SK-N-SH (cell line): ENCODE measurements at regions not wholly inside any gene's neighbourhood (a gene's known extent, or its start where the extent isn't known, plus 50 kb on each side); places are given as distances from the start of the nearest gene placed in this dataset.
A peak's percentile ranks its signal among the peaks of the same experiment; 100 is the strongest.

ENCODE experiments used
- CTCF ChIA-PET: fragments of 300-600, 350-600 bp; formaldehyde crosslinking; extraction: SDS; loops from one replicate; lab custom pipeline; 2021; lab: Yijun Ruan, JAX
- POLR2A ChIA-PET: fragments of 350-600 bp; sonication (Branson Sonifier 250); formaldehyde crosslinking; extraction: SDS; loops from one replicate; lab custom pipeline; 2020; ENCODE audit warnings: antibody characterized with exemption, inconsistent platforms; lab: Yijun Ruan, JAX
- DNase-seq: peaks from one replicate; pipeline ENCODE4 v3.0.0; 2012
- H2AFZ ChIP-seq: fragments of 200-600 bp; sonication (generic); 2 replicates; pipeline ENCODE4 v1.8.1; 2016; ENCODE audit warnings: antibody characterized with exemption, mild to moderate bottlenecking, low read depth
- H3F3A ChIP-seq: fragments of 200-600 bp; sonication (generic); replicated peaks from 2 replicates; pipeline ENCODE3; 2016; ENCODE audit warnings: antibody characterized with exemption, mild to moderate bottlenecking; ENCODE audit not compliant: insufficient read depth
- H3K27ac ChIP-seq, 2 experiments: fragments of 200-500 bp in 1 of 2; fragments of 200-600 bp in 1 of 2; sonication (Bioruptor generic) in 1 of 2; sonication (generic), shearing (Covaris generic) in 1 of 2; 2 replicates each; pipeline versions ENCODE4 v1.5.1 to v1.6.1; 2014 to 2016; ENCODE audit warnings: low read depth in 2 of 2, inconsistent platforms in 1 of 2, low read length in 1 of 2, mild to moderate bottlenecking in 1 of 2, mixed read lengths in 1 of 2
- H3K27me3 ChIP-seq: fragments of 200-600 bp; sonication (generic), shearing (Covaris generic); 2 replicates; pipeline ENCODE4 v1.6.1; 2016; ENCODE audit warnings: mixed run types; ENCODE audit not compliant: insufficient read depth
- H3K36me3 ChIP-seq, 2 experiments: fragments of 200-500 bp in 1 of 2; fragments of 200-600 bp in 1 of 2; sonication (Bioruptor generic) in 1 of 2; sonication (generic) in 1 of 2; replicated peaks in 1 of 2; 2 replicates each; pipeline versions ENCODE3 to v1.5.1; 2014 to 2016; ENCODE audit warnings: low read length in 1 of 2, mild to moderate bottlenecking in 1 of 2; ENCODE audit not compliant: insufficient read depth in 2 of 2, control insufficient read depth in 1 of 2
- H3K4me1 ChIP-seq, 2 experiments: fragments of 200-500 bp in 1 of 2; fragments of 200-600 bp in 1 of 2; sonication (Bioruptor generic) in 1 of 2; sonication (generic), shearing (Covaris generic) in 1 of 2; 2 replicates each; pipeline versions ENCODE4 v1.5.1 to v1.6.1; 2014 to 2016; ENCODE audit warnings: low read depth in 1 of 2, low read length in 1 of 2, mixed run types in 1 of 2; ENCODE audit not compliant: insufficient read depth in 2 of 2, control insufficient read depth in 1 of 2
- H3K4me2 ChIP-seq: fragments of 200-600 bp; sonication (generic), shearing (Covaris generic); 2 replicates; pipeline ENCODE4 v1.6.1; 2017; ENCODE audit warnings: mixed run types
- H3K4me3 ChIP-seq, 2 experiments: fragments of 200-500 bp in 1 of 2; fragments of 200-600 bp in 1 of 2; sonication (Bioruptor generic) in 1 of 2; sonication (generic), shearing (Covaris generic) in 1 of 2; 2 replicates each; pipeline versions ENCODE4 v1.5.1 to v1.8.1; 2014 to 2016; ENCODE audit warnings: low read depth in 2 of 2, inconsistent platforms in 1 of 2, low read length in 1 of 2, mild to moderate bottlenecking in 1 of 2, mixed read lengths in 1 of 2, moderate library complexity in 1 of 2
- H3K79me2 ChIP-seq: fragments of 200-600 bp; sonication (generic); 2 replicates; pipeline ENCODE4 v1.8.1; 2017; ENCODE audit warnings: mild to moderate bottlenecking; ENCODE audit not compliant: insufficient read depth
- H3K9ac ChIP-seq: fragments of 200-600 bp; sonication (generic); 2 replicates; pipeline ENCODE4 v1.6.1; 2017; ENCODE audit warnings: mixed run types
- H3K9me2 ChIP-seq: fragments of 200-600 bp; sonication (generic); 2 replicates; pipeline ENCODE4 v1.6.1; 2017; ENCODE audit warnings: mixed run types
- H3K9me3 ChIP-seq: fragments of 200-600 bp; sonication (generic); 2 replicates; pipeline ENCODE4 v1.6.1; 2017; ENCODE audit warnings: mixed run types, mild to moderate bottlenecking, moderate library complexity
- H4K20me1 ChIP-seq: fragments of 200-600 bp; sonication (generic); 2 replicates; pipeline ENCODE4 v1.6.1; 2017; ENCODE audit warnings: mild to moderate bottlenecking, mixed run types; ENCODE audit not compliant: insufficient read depth
- EP300 ChIP-seq, 2 experiments: IDR thresholded peaks; 2 replicates each; pipeline versions ENCODE4 v1.4.0 to v1.6.1; 2012; ENCODE audit warnings: borderline replicate concordance in 1 of 2, low read depth in 1 of 2, low read length in 1 of 2
- FOSL2 ChIP-seq: IDR thresholded peaks from 2 replicates; pipeline ENCODE4 v1.4.0; 2012; ENCODE audit warnings: low read depth, mild to moderate bottlenecking, moderate library complexity, borderline replicate concordance
- FOXJ3 ChIP-seq: sonication (generic); formaldehyde crosslinking; IDR thresholded peaks from 2 replicates; pipeline ENCODE4 v1.5.1; 2020; ENCODE audit warnings: mild to moderate bottlenecking, missing genetic modification reagents
- FOXM1 ChIP-seq: IDR thresholded peaks from 2 replicates; pipeline ENCODE4 v1.4.0; 2012; ENCODE audit warnings: low read depth, mild to moderate bottlenecking
- IRF3 ChIP-seq: fragments of 150-350 bp; IDR thresholded peaks from 2 replicates; pipeline ENCODE4 v1.6.1; 2016; ENCODE audit warnings: mild to moderate bottlenecking, low read depth, low read length
- JUND ChIP-seq: IDR thresholded peaks from 2 replicates; pipeline ENCODE4 v1.4.0; 2012
- NFIC ChIP-seq: IDR thresholded peaks from 2 replicates; pipeline ENCODE4 v1.4.0; 2012; ENCODE audit warnings: borderline replicate concordance
- PBX3 ChIP-seq: IDR thresholded peaks from 2 replicates; pipeline ENCODE4; 2012
- POLR2AphosphoS5 ChIP-seq: IDR thresholded peaks from 2 replicates; pipeline ENCODE4 v1.6.1; 2012; ENCODE audit warnings: low read depth, low read length
- RXRA ChIP-seq: IDR thresholded peaks from 2 replicates; pipeline ENCODE4 v1.4.0; 2012; ENCODE audit warnings: low read depth, mild to moderate bottlenecking, borderline replicate concordance
- SIN3A ChIP-seq: IDR thresholded peaks from 2 replicates; pipeline ENCODE4 v1.6.1; 2012; ENCODE audit warnings: low read depth, mild to moderate bottlenecking, low read length, moderate library complexity, borderline replicate concordance
- TCF12 ChIP-seq: IDR thresholded peaks from 2 replicates; pipeline ENCODE4 v1.4.0; 2012
- TEAD4 ChIP-seq: IDR thresholded peaks from 2 replicates; pipeline ENCODE4 v1.4.0; 2012; ENCODE audit warnings: mild to moderate bottlenecking, borderline replicate concordance; ENCODE audit not compliant: insufficient read depth
- ZBTB33 ChIP-seq: IDR thresholded peaks from 2 replicates; pipeline ENCODE4 v1.4.0; 2012; ENCODE audit warnings: low read depth, borderline replicate concordance
- WGBS: methylation state at CpG from one replicate; pipeline ENCODE4 v1.1.6; 2017; ENCODE audit warnings: low lambda C conversion rate; 5-methylcytosine and 5-hydroxymethylcytosine counted together

GRCh38 chr1:8138673-8139072 is 112.6 kb upstream of the ERRFI1 start (continued):
- TF ChIP-seq IRF3 = no peak

GRCh38 chr1:8137481-8138244 is 111.6 kb upstream of the ERRFI1 start:
- H3K9me3 ChIP-seq = no peaks in the 10 kb centered on the region
- DNase-seq = no peak
- WGBS = 19% methylated on average over 13 of the region's 13 CpGs
- H2AFZ ChIP-seq = peak overlapping the region; percentile 43; the same call in 1 of the 2 replicates
- ChIA-PET CTCF (interaction anchor here (1.0 kb wide), 1 partner anchor 16 kb away, joined by 3 read pairs; no protein-coding TSS in a partner anchor), POLR2A (no interaction called here)
- H3K4me3 ChIP-seq = no peak overlapping the region; a peak in 1 of 4 replicates
- H3K36me3 ChIP-seq = no peaks in the 10 kb centered on the region
- no peaks in the 10 kb centered on the region for H3K27me3 ChIP-seq
- H3K4me1 ChIP-seq = peaks cover 0 to 7% of the 10 kb centered on the region in 2 experiments; a peak in 2 of 4 replicates
- H3F3A ChIP-seq = peaks cover 37% of the 10 kb centered on the region
- TF ChIP-seq TCF12 = peak; percentile 74
- TF ChIP-seq FOXM1 = no peak
- peak; percentile 92 for TF ChIP-seq RXRA
- TF ChIP-seq TEAD4 = peak; percentile 51; the same call in 1 of the 2 replicates
- 0 out of 2 replicates have a peak, but pooled peaks have one; percentile 50 for TF ChIP-seq SIN3A
- peak in 1 of 2 experiments; percentile 45; a peak in 1 of 4 replicates for TF ChIP-seq EP300 (IDR thresholded peaks at IDR 0.05; ENCODE audit: borderline replicate concordance in 1 of 2, low read depth in 1 of 2, low read length in 1 of 2)
- peak; percentile 45; the same call in 1 of the 2 replicates for TF ChIP-seq NFIC
- TF ChIP-seq PBX3 = peak; percentile 63; the same call in 1 of the 2 replicates
- peak; percentile 29; the same call in 1 of the 2 replicates for TF ChIP-seq FOSL2
- TF ChIP-seq POLR2AphosphoS5 = no peak; the same call in 1 of the 2 replicates
- 0 out of 2 replicates have a peak, but pooled peaks have one; percentile 59 for TF ChIP-seq ZBTB33
- TF ChIP-seq FOXJ3 (CRISPR knock-in tag) = no peak
- TF ChIP-seq JUND = peak; percentile 47
- peak overlapping the region; percentile 64; the same call in 1 of the 2 replicates for H3K4me2 ChIP-seq
- H3K9me2 ChIP-seq = no peaks in the 10 kb centered on the region
- no peaks in the 10 kb centered on the region for H3K79me2 ChIP-seq
- H3K27ac ChIP-seq = peak overlapping the region; percentile 43 to 77; a peak in 3 of 4 replicates
- no peaks in the 10 kb centered on the region for H4K20me1 ChIP-seq
- H3K9ac ChIP-seq = peak overlapping the region; percentile 25; the same call in 1 of the 2 replicates
